CD4-positive, alpha-beta T cell treated with Interleukin-10 for 1 hour (primary cell): ENCODE measurements at regions not wholly inside any gene's neighbourhood (a gene's known extent, or its start where the extent isn't known, plus 50 kb on each side); places are given as distances from the start of the nearest gene placed in this dataset.
"Not testable (repeated sequence)": the region's sequence is repeated elsewhere in the genome, so short reads cannot be mapped to it uniquely, and the experiment has no call there.

Experiments used
- DNase-seq: peaks from one replicate; pipeline ENCODE4 v3.0.0-alpha.2; 2020

DNA sequence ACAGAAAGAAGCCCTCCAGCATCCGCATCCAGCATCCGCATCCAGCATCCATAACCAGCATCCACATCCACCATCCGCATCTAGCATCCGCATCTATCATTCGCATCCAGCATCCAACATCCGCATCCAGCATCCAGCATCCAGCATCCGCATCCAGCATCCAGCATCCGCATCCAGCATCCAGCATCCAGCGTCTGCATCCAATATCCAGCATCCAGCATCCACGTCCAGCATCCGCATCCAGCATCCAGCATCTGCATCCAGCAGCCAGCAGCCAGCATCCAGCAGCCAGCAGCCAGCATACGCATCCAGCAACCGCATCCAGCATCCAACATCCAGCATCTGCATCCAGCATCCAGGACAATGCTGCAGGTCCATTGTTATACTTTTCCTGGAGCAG, 671.0 kb upstream of the C16orf82 start:
- DNase-seq: no peak

GRCh38 chr16:26396511-26397235, 670.1 kb upstream of the C16orf82 start:
- no peak for DNase-seq

DNA sequence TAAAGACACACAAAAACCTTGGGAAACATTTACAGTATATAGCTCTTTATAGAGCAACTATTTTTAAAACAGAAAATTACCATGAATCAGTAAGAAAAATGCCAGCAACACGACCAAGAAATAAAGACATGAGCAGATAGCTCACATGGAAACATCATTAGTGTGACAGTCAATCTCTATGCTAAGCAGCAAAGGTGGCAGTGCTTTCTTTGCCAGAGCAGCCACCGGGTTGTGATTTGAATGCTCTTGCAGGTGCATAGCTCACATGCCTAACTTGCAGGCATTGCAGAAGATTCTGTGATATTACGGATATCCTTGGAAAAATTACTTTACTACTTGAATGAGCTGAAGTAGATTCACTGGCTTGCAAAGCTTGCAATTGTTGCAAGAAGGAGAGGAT, 652.9 kb upstream of the C16orf82 start:
- no peak for DNase-seq

DNA sequence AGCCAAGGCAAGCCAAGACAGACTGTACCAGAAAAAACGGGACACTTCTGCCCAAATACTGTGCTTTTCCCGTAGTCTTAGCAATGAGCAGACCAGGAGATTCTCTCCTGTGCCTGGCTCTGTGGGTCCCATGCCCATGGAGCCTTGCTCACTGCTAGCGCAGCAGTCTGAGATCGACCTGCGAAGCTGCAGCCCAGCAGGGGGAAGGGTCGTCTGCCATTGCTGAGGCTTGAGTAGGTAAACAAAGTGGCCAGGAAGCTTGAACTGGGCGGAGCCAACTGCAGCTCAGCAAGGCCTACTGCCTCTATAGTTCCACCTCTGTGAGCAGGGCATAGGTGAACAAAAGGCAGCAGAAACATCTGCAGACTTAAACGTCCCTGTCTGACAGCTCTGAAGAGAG, 647.3 kb upstream of the C16orf82 start:
- not testable (repeated sequence) for DNase-seq

DNA sequence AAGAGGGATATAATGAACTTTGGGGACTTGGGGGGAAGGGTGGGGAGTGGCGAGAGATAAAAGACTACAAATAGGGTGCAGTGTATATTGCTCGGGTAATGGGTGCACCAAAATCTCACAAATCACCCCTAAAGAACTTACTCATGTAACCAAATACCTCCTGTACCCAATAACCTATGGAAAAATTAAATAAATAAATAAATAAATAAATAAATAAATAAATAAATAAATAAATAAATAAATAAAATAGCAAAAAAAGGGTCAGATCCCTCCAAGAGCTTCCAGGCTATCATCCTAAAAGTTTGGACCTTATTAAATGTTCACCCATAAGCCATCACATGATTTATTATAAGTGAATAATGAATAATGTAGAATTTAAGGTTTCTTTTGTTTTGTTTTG, 636.1 kb upstream of the C16orf82 start:
- DNase-seq: no peak

GRCh38 chr16:26433807-26434206, 632.9 kb upstream of the C16orf82 start:
- no peak for DNase-seq

- no peak for DNase-seq
Observed at GRCh38 chr16:26441178-26441577, 625.5 kb upstream of the C16orf82 start.

DNA sequence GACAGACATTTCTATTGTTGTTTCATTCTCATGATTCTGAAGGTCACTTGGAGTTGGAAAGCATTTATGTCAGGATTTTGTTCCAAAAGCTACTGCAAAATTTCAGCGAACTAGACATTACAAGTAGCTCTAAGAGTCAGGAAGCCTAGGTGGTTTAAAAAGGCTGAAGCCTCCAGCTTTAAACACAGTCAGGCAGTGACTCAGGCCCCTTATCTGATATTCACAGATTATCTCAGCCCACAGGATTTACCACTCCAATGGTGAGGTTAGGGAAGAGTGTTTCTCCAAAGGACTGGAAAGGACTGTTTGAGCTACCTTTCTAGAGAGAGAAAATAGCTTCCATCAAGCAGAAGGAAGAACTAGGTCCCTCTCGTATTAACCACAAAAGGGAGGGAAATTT, 624.4 kb upstream of the C16orf82 start:
- DNase-seq: no peak

- no peak for DNase-seq
Observed at GRCh38 chr16:26447570-26447969, 619.2 kb upstream of the C16orf82 start.

DNA sequence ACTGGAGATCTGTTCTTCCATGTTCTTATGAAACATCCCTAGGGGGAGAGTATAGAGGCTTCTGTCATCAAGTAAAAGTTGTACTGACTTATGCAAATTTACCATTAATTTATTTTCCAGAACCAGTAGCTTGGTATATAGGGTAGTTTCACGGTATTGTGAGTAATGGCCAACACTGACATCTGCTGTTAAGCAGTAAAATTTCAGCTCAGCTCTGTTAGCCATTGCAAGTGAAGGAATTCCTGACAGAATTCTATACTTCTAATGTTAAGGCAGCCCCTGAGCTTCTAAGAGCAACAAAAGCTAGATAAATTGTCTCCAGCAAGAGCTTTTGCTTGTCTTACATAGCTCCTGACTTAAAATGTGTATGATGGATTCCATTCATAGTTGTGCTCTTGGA, 613.5 kb upstream of the C16orf82 start:
- no peak for DNase-seq

DNA sequence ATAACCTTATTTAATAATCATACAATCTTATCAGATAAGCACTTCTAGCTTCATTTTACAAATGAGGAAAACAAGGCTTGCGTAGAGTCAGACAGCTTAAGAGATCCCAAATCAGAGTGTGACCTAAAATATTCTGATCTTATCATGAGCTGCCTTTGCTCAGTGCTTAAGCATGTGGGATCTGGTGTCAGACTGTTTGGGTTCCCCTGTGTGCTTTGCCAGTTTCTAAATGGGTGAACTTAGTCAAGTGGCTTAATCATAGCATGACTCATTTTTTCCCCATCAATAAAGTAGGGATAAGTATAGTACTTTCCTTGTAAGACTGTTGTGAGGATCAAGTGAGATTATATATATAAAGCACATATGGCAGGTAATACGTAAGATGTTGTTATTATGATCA, 612.6 kb upstream of the C16orf82 start:
- no peak for DNase-seq

DNA sequence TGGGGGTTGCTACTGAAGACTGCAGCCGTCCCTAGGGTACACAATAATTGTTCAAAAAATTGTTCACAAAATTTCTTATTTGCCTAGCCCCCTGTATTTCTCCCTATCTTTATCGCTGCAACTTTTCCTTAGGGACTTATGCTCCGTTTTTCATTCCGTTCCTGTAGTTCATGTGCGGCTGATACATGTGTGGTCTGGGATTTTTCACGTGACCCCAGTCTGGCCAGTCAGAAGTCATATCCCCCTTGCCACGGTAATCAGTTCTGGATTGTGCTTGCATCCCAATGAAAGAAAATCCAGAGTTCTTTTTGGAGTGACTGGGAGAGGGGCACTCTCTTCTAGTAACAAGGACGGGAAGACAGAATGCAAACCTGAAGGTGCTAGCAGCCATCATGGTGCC, 610.7 kb upstream of the C16orf82 start:
- DNase-seq: no peak

DNA sequence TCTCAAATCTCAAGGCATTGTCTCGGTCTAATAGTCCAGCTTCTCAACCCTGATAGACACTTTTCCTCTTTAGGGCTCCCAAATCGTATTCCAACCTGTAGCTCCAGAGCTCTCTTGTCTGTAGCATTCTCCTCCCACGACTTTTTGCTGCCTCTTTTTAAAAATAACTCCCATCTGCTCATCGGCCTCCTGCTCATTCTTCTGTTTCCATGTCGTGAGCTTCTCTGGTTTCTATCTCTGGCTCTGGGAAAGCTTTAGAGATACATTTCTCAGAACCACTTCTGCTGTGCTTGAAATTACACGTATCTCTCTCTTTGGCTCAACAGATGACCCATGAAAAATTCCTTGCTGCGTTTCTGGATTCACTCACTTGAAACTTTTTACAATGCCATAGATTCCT, 609.6 kb upstream of the C16orf82 start:
- no peak for DNase-seq

GRCh38 chr16:26457882-26458281, 608.8 kb upstream of the C16orf82 start:
- DNase-seq: no peak

- DNase-seq: no peak
Observed at GRCh38 chr16:26464576-26465266, 602.0 kb upstream of the C16orf82 start.

- DNase-seq: not testable (repeated sequence)
Observed at GRCh38 chr16:26474405-26474804, 592.3 kb upstream of the C16orf82 start.

GRCh38 chr16:26475596-26475995, 591.1 kb upstream of the C16orf82 start:
- no peak for DNase-seq

- DNase-seq: no peak
Observed at GRCh38 chr16:26491101-26491670, 575.5 kb upstream of the C16orf82 start.

DNA sequence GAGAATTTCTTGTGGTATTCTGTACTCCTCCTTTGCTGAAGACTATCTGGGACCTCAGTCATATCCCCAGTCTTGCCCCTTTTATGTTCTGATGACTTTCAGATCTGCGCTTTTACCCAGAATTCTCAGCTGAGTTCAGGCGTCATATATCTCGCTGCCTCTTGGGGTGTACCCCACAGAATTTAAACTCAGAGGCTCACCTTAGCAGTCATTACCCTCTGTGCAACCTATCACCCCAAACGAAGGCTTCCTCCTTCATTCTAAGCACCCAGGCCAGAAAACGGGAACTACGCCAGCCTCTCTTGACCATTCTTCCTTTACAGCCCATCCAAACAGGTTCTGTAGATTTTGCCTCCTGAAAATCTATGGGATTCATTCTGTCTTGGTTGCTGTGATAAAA, 574.8 kb upstream of the C16orf82 start:
- DNase-seq: no peak

DNA sequence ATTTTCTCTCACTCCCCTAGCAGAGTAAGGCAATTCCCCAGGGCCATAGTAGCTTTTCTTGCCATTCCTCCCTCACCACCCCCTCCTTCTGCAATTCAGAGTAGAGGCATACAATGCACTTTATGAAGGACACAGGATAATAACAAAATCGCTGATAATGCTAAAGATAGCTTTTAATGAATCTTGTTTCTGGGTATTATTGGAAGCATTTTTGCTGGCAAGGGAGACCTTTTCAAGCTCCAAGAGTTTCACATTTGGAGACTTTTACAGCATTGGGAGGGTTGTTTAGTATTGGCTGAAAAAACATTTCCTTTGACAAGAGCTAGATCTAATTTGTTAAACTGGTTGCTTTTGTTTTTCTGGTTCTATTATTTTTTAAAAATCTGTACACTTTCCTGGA, 573.0 kb upstream of the C16orf82 start:
- no peak for DNase-seq

- no peak for DNase-seq
Observed at GRCh38 chr16:26497896-26498295, 568.8 kb upstream of the C16orf82 start.

GRCh38 chr16:26500326-26500725, 566.4 kb upstream of the C16orf82 start:
- DNase-seq: no peak

GRCh38 chr16:26505496-26505895, 561.2 kb upstream of the C16orf82 start:
- DNase-seq: no peak

DNA sequence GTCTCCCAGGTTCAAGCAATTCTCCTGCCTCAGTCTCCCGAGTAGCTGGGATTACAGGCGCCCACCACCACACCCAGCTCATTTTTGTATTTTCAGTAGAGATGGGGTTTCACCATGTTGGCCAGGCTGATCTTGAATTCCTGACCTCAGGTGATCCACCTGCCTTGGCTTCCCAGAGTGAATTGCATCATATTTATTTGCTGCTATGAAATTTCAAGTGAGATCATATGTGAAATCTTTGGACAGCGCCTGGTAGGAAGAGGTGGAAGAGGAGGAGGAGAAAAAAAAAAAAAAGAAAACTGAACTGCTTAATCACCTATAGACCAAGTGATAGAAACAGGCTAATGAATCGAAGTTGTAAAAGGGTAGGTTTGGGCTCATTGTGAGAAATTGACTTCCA, 557.8 kb upstream of the C16orf82 start:
- DNase-seq: not testable (repeated sequence)
